ENCODE measurements at regions not wholly inside any gene's neighbourhood (a gene's known extent, or its start where the extent isn't known, plus 50 kb on each side); places are given as distances from the start of the nearest gene placed in this dataset.

GRCh38 chr3:145767909-145768308, 393.1 kb downstream of the PLOD2 start:
- peak; percentile 15 for FAIRE-seq

GRCh38 chr3:145776782-145777408, 384.1 kb downstream of the PLOD2 start:
- FAIRE-seq: peak; percentile 31

- no peak for FAIRE-seq
These were observed 380.7 kb downstream of the PLOD2 start for GRCh38 chr3:145780301-145780700.

GRCh38 chr3:145785668-145786067, 375.3 kb downstream of the PLOD2 start:
- no peak for FAIRE-seq

GRCh38 chr3:145798007-145798406, 363.0 kb downstream of the PLOD2 start:
- no peak for FAIRE-seq

- no peak for FAIRE-seq
These were observed 362.1 kb downstream of the PLOD2 start for GRCh38 chr3:145798696-145799537.

GRCh38 chr3:145801696-145802095, 359.3 kb downstream of the PLOD2 start:
- FAIRE-seq: no peak

- FAIRE-seq: no peak
These were observed 353.0 kb downstream of the PLOD2 start for GRCh38 chr3:145807990-145808389.

GRCh38 chr3:145812391-145812790, 348.6 kb downstream of the PLOD2 start:
- FAIRE-seq: no peak

GRCh38 chr3:145815707-145816413, 345.1 kb downstream of the PLOD2 start:
- no peak for FAIRE-seq

GRCh38 chr3:145817870-145818483, 343.0 kb downstream of the PLOD2 start:
- no peak for FAIRE-seq

- FAIRE-seq: no peak
These were observed 340.8 kb downstream of the PLOD2 start for GRCh38 chr3:145820170-145820569.

- FAIRE-seq: no peak
These were observed 318.6 kb downstream of the PLOD2 start for GRCh38 chr3:145842294-145842902.

- FAIRE-seq: no peak
These were observed 317.4 kb downstream of the PLOD2 start for GRCh38 chr3:145843561-145843960.

- FAIRE-seq: no peak
These were observed 311.9 kb downstream of the PLOD2 start for GRCh38 chr3:145849115-145849514.

GRCh38 chr3:145854499-145854898, 306.5 kb downstream of the PLOD2 start:
- no peak for FAIRE-seq

GRCh38 chr3:145857956-145858355, 303.0 kb downstream of the PLOD2 start:
- FAIRE-seq: no peak

GRCh38 chr3:145864336-145864735, 296.6 kb downstream of the PLOD2 start:
- FAIRE-seq: no peak

GRCh38 chr3:145865399-145866018, 295.5 kb downstream of the PLOD2 start:
- FAIRE-seq: no peak

GRCh38 chr3:145869958-145870357, 291.0 kb downstream of the PLOD2 start:
- FAIRE-seq: no peak

GRCh38 chr3:145882436-145882835, 278.5 kb downstream of the PLOD2 start:
- FAIRE-seq: no peak

GRCh38 chr3:145889730-145890129, 271.3 kb downstream of the PLOD2 start:
- FAIRE-seq: no peak

Measured in G401.6 (cell line).